GM12865 (cell line): ENCODE measurements at regions not wholly inside any gene's neighbourhood (a gene's known extent, or its start where the extent isn't known, plus 50 kb on each side); places are given as distances from the start of the nearest gene placed in this dataset.
"Not testable (repeated sequence)": the region's sequence is repeated elsewhere in the genome, so short reads cannot be mapped to it uniquely, and the experiment has no call there.

Source experiments
- DNase-seq: peaks from one replicate; pipeline ENCODE4 v3.0.0; 2010; ENCODE audit warnings: low read depth
- H3K4me3 ChIP-seq: 2 replicates; pipeline ENCODE4 v1.5.1; 2011; ENCODE audit warnings: mild to moderate bottlenecking, low read depth, low read length, control low read depth
- TF ChIP-seq, protein P1 (sequence below): IDR thresholded peaks from 2 replicates; pipeline ENCODE4 v1.5.1; 2011; ENCODE audit warnings: low read length, control low read depth, low read depth, inconsistent platforms; ENCODE audit not compliant: insufficient read depth; ENCODE audit errors: missing control alignments

DNA sequence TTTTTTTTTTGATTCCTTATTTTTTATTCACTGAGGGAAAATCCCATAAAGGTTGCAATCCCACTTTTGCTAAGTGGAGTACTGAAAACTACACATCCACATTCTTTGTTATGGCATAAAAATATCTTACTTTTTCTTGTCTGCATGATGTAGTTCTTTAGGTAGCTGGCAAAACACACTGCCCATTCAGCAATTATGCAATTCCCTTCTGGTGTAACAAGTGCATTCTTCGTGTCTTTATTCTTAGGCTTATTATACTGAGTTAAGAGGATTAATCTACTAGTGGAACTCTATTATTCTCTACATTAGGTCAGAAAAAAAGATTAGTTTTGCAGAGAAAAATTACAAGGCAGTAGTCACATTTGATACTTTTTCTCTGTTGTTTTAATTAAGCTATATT, 403.8 kb upstream of the GBE1 start:
- DNase-seq: no peak

DNA sequence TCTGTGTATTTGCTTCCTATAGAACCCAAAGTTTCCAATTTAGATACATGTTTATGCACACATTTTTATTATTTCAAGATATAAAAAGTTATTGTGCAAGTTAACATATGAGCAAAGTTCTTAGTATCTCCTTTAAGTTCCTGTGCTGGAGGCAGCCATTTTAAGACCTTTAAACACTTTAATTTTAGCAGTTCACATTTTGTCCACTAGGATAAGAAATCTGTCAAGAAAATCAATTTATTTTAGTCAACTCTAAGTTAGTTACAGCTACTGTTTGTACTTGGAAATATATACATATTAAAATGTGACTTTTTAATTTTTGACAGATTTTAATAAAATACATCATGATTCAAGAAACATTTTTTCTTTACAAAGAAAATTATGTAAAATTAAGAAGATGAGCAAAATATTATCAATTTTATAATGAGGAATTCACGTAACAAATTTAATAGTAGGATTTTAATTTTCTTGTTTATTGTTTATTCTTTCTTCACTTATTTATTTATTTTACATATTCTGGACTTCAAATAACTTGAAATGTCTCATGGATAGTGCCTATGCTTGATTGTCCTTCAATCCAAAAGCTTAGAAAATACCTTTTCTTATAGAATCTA, 402.6 kb upstream of the GBE1 start:
- peak; percentile 17 for DNase-seq
- H3K4me3 ChIP-seq: no peak overlapping the region
- TF ChIP-seq, protein P1, sequence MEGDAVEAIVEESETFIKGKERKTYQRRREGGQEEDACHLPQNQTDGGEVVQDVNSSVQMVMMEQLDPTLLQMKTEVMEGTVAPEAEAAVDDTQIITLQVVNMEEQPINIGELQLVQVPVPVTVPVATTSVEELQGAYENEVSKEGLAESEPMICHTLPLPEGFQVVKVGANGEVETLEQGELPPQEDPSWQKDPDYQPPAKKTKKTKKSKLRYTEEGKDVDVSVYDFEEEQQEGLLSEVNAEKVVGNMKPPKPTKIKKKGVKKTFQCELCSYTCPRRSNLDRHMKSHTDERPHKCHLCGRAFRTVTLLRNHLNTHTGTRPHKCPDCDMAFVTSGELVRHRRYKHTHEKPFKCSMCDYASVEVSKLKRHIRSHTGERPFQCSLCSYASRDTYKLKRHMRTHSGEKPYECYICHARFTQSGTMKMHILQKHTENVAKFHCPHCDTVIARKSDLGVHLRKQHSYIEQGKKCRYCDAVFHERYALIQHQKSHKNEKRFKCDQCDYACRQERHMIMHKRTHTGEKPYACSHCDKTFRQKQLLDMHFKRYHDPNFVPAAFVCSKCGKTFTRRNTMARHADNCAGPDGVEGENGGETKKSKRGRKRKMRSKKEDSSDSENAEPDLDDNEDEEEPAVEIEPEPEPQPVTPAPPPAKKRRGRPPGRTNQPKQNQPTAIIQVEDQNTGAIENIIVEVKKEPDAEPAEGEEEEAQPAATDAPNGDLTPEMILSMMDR: no peak

More for the DNA sequence above, 403.8 kb upstream of the GBE1 start:
- TF ChIP-seq, protein P1: no peak
- H3K4me3 ChIP-seq: no peak overlapping the region

DNA sequence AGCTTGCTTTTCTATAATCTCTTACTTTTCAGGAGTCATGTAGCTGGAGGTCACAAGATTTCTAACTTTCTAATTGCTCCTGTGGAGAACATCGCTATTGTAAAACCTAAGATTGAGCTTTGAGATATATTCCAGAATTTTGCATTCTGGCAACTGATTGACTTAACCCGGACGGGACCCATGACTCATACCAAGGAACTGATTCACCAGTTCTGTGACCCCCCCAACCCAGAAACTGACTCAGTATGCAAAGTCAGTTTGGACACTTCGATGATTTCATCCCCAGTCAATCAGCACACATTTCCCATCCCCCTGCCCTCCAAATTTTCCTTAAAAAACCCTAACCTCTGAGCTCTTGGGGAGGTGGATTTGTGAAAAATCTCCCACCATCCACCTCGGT, 396.5 kb upstream of the GBE1 start:
- H3K4me3 ChIP-seq: no peak overlapping the region
- DNase-seq: no peak

DNA sequence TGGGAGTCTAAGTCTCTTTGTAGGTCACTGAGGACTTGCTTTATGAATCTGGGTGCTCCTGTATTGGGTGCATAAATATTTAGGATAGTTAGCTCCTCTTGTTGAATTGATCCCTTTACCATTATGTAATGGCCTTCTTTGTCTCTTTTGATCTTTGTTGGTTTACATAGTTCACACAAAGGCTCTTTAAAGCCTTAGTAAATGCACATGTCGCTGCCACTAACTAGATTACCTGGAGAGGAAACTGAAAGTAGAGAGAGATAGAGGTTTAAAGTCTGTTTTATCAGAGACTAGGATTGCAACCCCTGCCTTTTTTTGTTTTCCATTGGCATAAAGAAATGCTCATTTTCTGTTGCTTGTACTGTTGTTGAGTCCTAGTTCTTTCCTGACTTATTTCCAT, 392.4 kb upstream of the GBE1 start:
- DNase-seq, H3K4me3 ChIP-seq: not testable (repeated sequence)

More for the DNA sequence above, 396.5 kb upstream of the GBE1 start:
- TF ChIP-seq, protein P1: no peak

DNA sequence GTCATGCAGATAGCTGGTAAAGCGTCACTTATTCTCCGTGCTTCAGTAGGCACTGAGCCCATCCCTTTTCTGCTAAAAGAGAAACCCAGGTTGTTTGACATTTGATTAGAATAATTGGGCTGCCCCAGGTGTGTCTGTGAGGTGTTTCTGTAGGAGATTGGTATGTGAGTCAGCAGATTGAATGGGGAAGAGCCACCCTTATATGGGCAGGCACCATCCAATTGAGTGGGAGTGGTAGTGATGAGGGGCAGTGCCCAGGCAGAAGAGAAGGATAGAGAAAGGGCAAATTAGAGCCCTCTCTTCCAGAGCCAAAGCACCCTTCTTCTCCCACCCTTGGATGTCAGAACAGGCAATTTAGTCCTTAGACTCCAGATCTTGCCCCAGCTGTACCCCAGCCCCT, 384.3 kb upstream of the GBE1 start:
- TF ChIP-seq, protein P1: no peak
- no peak overlapping the region for H3K4me3 ChIP-seq
- no peak for DNase-seq

DNA sequence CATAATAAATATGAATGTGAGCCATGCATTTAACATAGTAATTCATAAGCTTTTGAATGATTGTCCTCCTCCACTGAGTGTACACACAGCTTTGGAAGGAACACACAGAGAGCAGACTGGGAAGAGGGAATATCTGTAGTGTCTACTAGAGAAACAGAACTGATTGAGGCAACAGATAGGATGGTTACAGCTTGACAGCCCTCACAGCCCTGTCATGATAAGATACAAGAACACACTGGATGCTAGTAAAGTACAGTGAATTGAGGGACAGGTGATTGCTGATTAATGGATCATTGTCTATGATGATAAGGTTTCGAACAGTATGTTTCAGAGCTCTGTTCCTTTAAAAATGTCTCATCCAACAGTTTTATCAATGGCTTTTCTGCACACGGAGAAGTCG, 383.4 kb upstream of the GBE1 start:
- no peak for DNase-seq
- TF ChIP-seq, protein P1: no peak
- H3K4me3 ChIP-seq: no peak overlapping the region

DNA sequence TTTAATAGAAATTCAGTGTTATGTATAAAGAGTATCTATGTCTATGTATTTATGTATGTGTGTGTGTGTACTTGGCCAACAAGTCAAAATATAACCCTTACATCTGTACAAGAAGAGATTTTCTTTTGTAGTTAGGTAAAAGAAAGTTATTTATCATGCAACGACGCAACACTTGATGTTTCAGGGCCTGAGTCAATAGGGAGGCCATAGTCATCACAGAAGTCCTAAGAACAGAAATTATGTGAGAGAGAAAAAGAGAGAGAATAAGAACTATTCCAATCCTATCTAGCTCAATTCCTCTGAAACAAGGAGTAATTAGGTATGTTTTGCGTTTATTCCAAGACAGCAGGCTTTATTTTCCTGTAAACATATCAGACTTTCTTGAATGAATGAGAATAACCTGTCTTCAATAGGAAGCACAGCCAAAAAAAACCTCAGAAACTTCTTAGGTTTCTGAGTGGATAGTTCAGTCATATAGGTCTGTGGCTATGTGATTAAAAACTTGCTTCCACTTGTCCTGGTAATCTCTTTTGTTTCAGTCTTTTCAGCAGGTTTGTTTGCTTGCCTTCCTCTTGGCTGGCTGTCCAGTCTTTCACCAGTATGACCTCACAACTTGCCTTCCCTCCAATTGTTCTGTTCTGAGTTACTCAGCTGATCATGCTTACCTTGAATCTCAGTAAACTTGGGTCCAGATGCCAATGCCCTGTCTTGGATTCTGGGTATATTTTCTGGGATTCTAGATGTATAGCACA, 382.4 kb upstream of the GBE1 start:
- no peak overlapping the region for H3K4me3 ChIP-seq
- DNase-seq: peak; percentile 38
- TF ChIP-seq, protein P1: no peak
